Activated naive CD4-positive, alpha-beta T cell treated with anti-CD3 and anti-CD28 coated beads, Interleukin-2, amount 50 U/mL, for 16 hours (primary cell): ENCODE measurements at regions not wholly inside any gene's neighbourhood (a gene's known extent, or its start where the extent isn't known, plus 50 kb on each side); places are given as distances from the start of the nearest gene placed in this dataset.
"Not testable (repeated sequence)": the region's sequence is repeated elsewhere in the genome, so short reads cannot be mapped to it uniquely, and the experiment has no call there.

ENCODE experiments used
- DNase-seq: peaks from one replicate; pipeline ENCODE4 v3.0.0-alpha.2; 2020

DNA sequence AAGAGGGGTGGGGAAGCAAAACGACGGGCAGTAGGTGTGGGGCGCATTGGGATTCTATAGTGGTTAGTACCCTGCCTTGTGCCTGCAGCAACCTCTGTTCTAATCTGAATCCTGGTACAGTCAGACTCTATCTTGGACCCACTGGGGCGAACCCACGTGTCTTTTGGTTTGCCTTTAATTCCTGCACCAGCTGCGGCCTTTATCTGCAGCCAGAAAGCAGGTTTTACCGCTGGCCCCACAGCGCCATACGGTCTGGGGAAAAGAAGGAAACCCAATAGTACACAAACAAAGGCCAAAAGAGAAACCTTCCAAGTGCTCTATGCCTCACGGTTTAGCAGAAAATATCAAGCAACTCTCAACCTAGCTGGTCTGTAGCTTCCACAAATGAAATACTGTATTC is 118.2 kb downstream of the PPIAL4A start:
- DNase-seq = not testable (repeated sequence)

DNA sequence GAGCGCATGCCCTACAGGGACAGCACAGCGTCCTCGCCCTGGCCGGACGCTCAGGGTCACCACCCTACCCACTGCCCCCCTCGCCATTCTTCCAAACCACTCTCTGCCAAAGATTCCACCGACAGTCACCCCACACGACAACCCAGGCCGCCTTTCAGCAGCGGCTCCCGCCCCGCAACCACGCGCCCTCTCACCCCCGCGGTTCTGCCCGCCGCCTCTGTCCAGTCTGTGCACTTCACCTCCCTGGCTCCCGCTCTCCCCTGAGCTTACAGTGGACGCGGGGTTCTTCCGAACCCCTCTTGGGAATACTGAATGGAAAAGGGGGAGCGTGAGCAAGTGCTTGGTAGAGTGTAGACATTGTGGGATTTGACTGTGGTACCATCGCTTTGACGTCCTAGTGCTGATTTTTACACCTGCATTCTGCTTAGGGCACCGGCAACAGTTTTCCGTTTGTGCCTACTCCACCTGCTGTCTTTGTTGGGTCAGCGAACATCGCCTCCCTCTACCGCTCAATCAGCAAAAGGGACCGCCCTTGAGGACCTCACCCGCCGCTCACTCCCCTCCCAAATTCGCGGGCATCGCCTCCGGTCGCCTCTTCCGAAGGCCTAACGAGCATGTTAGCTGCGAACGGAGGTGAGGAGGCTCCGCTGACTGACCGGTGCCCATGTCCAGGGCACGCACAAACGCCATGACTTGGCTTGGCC is 119.1 kb downstream of the PPIAL4A start:
- peak; percentile 12 for DNase-seq

- peak; percentile 64 for DNase-seq
These were observed 119.9 kb downstream of the PPIAL4A start for GRCh38 chr1:121009216-121010057.

- DNase-seq = not testable (repeated sequence)
These were observed 120.6 kb downstream of the PPIAL4A start for GRCh38 chr1:121010141-121010540.

GRCh38 chr1:121013181-121013580 is 123.6 kb downstream of the PPIAL4A start:
- not testable (repeated sequence) for DNase-seq

- DNase-seq = peak; percentile 22
These were observed 126.8 kb downstream of the PPIAL4A start for GRCh38 chr1:121016182-121017028.

- not testable (repeated sequence) for DNase-seq
These were observed 130.3 kb downstream of the PPIAL4A start for GRCh38 chr1:121019715-121020349.

GRCh38 chr1:121020350-121021236 is 131.0 kb downstream of the PPIAL4A start:
- peak; percentile 51 for DNase-seq

DNA sequence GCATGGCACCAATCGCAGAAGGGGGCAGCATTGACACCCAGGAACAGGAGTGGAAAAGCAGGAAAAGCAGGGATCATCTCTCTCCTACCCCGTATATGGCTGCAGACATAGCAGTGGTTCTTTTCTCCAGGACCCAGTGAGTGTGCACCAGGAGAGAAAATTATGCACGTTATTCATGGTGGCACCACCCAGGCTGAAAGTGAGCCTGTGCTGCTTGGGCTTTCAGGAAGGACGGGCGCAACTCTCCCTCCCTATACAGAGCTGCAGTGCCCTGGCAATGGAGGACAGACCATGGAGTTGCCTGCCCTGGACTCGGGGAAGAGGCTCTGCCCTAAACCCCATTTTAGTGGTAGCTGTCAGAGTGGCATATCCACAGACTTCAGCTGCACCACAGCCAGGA is 132.1 kb downstream of the PPIAL4A start:
- DNase-seq = not testable (repeated sequence)

DNA sequence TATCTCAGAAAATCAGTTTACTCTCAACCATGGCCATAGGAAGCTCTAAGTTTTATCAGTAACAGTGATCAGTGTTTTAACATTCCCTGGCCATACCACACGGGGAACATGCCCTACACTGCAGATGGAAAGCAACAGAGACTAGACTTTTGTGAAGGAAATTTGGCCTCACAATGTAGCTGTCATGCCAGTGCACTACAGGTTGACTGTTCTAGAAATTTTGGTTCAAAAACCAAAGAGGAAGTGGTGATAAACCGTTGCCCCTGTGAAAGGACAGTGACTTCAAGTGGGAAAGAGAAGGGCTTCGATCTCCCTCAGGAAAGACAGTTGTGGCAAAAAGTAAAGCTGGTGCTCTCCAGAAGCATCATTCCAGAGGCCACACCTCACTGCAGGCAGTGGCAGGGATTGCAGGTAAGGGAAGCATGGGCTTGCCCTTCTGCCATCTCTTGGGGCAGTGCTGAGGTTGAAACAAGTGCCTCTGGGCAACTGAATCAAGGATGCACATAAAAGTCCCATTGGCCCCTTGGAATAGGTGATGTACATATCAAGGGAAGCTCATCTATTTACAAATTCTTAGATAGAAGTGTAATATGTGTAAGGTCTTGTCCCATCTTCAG is 143.4 kb downstream of the PPIAL4A start:
- DNase-seq = not testable (repeated sequence)

DNA sequence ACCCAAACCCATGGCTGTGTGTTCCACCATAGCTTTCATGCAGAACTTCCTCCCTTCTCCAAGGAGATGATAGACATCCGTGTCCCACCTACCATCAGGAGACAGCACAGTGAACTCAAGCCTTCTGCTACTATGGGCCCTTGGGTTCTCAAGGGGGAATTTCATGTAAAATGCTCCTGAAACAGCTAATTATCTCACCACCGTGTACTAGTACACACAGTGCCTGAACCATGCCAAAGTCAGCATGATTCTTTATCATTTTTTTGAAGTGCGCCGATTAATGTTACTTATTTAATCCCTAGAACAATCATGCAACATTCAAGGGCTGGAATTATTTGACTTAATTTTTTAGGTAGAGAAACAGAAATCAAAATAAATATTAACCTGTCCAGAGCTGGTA is 147.2 kb downstream of the PPIAL4A start:
- not testable (repeated sequence) for DNase-seq

- DNase-seq = not testable (repeated sequence)
These were observed 143.2 kb downstream of the FAM72B start for GRCh38 chr1:121040974-121041373.

DNA sequence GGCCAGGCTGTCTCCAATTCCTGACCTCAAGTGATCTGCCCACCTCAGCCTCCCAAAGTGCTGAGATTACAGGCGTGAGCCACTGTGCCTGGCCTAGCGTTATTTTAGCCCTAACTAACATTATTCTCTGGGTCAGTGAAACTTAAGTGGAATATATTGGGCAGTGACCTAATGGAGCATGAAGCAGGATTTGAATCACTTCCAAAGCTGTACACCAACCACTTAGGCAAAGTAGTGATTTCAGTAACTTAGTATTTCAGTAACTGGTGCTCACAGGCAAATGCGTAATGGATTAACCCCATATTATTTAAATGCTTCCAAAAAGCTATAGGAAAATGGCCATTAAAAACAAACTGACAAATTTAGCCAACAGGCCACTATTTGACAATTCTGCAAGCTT is 142.6 kb downstream of the FAM72B start:
- DNase-seq = not testable (repeated sequence)

GRCh38 chr1:121042882-121043281 is 141.3 kb downstream of the FAM72B start:
- DNase-seq = not testable (repeated sequence)

DNA sequence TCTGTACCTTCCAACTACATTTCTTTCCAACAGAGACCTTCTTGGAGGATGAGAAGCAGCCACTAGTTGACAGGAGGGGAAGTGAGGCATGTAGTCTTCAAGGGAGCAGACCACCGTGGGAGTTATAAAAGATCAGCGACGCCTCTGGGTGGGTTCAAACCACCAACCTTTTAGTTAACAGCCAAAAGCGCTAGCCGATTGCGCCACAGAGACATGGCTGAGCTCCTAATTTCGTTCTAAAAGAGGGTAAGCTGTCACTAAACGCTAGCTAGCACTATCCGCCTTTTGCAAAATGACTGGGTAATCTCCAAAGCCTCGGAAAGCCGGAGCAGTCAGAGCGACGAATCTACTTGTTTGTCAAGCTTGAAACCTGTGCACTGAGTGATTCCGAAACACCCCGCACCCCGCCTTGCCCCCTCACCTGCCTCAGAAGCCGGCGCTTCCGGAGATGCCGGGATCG is 135.8 kb downstream of the FAM72B start:
- DNase-seq = peak; percentile 50

- DNase-seq = not testable (repeated sequence)
These were observed 135.2 kb downstream of the FAM72B start for GRCh38 chr1:121048769-121049443.

GRCh38 chr1:121050097-121050496 is 134.0 kb downstream of the FAM72B start:
- DNase-seq = not testable (repeated sequence)

DNA sequence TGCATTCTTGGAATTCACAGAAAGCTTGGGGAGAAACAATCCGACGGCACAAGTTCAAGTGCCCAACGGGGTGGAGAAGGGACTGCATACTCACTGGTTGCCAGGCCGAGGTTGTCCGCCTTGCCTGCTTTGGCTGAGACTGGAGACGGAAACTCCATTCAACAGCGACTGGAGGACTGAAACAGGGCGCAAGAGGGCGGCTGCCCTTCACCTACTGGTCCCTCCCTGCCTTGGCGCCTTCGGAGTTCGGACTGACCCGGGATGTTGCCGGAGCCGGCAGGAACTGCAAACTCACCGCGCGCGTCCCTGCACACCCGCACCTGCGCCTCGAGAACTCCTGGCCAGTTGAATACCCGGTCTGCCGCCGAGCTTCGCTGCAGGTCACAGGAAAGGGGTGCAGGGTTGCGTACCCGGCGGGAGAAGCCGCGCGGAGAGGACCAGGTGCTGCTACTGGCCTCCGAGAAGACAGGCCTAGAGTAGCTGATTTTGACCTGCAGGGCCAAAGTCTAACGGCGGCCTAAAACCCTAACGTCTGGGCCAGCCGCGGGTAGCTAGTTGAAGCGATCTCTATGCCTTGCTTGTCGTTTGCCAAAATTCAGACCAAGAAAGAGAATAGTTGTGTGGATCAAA is 132.9 kb downstream of the FAM72B start:
- not testable (repeated sequence) for DNase-seq

GRCh38 chr1:121052081-121052660 is 132.0 kb downstream of the FAM72B start:
- DNase-seq = peak; percentile 17
